K562 (cell line): ENCODE measurements at regions not wholly inside any gene's neighbourhood (a gene's known extent, or its start where the extent isn't known, plus 50 kb on each side); places are given as distances from the start of the nearest gene placed in this dataset.

Source experiments
- ATAC-seq: fragments of 200-7000 bp; cut with Tn5 transposase; 3 replicates; pipeline ENCODE4 v1.9.1; 2020; ENCODE audit warnings: moderate library complexity
- BruUV-seq: library from RNA; stranded (reverse); fragments of 400-500 nt; replicated peaks from 2 replicates; lab custom pipeline; 2021; lab: Mats Ljungman, UMichigan
- CTCF ChIA-PET: fragments of 300-600 bp; formaldehyde crosslinking; extraction: SDS; loops from one replicate; lab custom pipeline; 2021; ENCODE audit warnings: low intra/inter-chr PET ratio; lab: Yijun Ruan, JAX
- POLR2A ChIA-PET: fragments of 300-600, 350-650 bp; sonication (Branson Sonifier 250); formaldehyde crosslinking; extraction: SDS; loops from one replicate; lab custom pipeline; 2021; ENCODE audit warnings: antibody characterized with exemption, inconsistent platforms; lab: Yijun Ruan, JAX
- DNase-seq, 4 experiments: peaks; one replicate each; pipeline versions ENCODE4 v3.0.0 to v3.0.0-alpha.2; 2011 to 2018; ENCODE audit warnings: low spot score in 3 of 4, mixed read lengths in 3 of 4; ENCODE audit errors: extremely low read depth in 1 of 4
- FAIRE-seq: peaks from 2 replicates; lab custom pipeline; 2011; peaks lifted over from hg19 to GRCh38; lab: Jason Lieb, UNC
- H2AFZ ChIP-seq: 2 replicates; pipeline ENCODE4 v1.6.0; 2011; ENCODE audit warnings: low read depth, low read length, control low read depth, inconsistent platforms
- H3K27ac ChIP-seq: fragments of 200-600 bp; 3 replicates; pipeline ENCODE4 v1.8.0; 2011; ENCODE audit warnings: low read depth, mild to moderate bottlenecking, control low read depth, inconsistent platforms, low read length, moderate library complexity, mixed read lengths; ENCODE audit errors: extremely low read depth
- H3K27me3 ChIP-seq, 2 experiments: fragments of 300-600 bp in 1 of 2; 2 replicates in 1 of 2; 3 replicates in 1 of 2; pipeline versions ENCODE4 v1.6.0 to v1.8.0; 2011; ENCODE audit warnings: inconsistent platforms in 2 of 2, low read length in 2 of 2, mild to moderate bottlenecking in 1 of 2, mixed read lengths in 1 of 2, moderate library complexity in 1 of 2; ENCODE audit not compliant: control insufficient read depth in 2 of 2, insufficient read depth in 2 of 2
- H3K36me3 ChIP-seq: fragments of 300-600 bp; 3 replicates; pipeline ENCODE4 v1.8.0; 2011; ENCODE audit warnings: mild to moderate bottlenecking, low read length, inconsistent platforms; ENCODE audit not compliant: control insufficient read depth, insufficient read depth
- H3K4me1 ChIP-seq, 2 experiments: fragments of 200-600 bp in 1 of 2; replicated peaks in 1 of 2; 2 replicates in 1 of 2; 3 replicates in 1 of 2; pipeline versions ENCODE4 v1.5.1 to v1.8.0; 2011; ENCODE audit warnings: inconsistent platforms in 2 of 2, low read length in 2 of 2, mild to moderate bottlenecking in 1 of 2, mixed read lengths in 1 of 2, moderate library complexity in 1 of 2; ENCODE audit not compliant: control insufficient read depth in 2 of 2, insufficient read depth in 2 of 2
- H3K4me2 ChIP-seq: 2 replicates; pipeline ENCODE4 v1.6.1; 2011; ENCODE audit warnings: low read length, control low read depth, inconsistent platforms, mixed read lengths; ENCODE audit not compliant: insufficient read depth
- H3K4me3 ChIP-seq: fragments of 200-600 bp; sonication (generic), shearing (Covaris generic); 2 replicates; pipeline ENCODE4 v1.5.1; 2016; ENCODE audit warnings: control low read depth, inconsistent platforms
- H3K79me2 ChIP-seq: fragments of 200-600 bp; 3 replicates; pipeline ENCODE4 v1.8.0; 2011; ENCODE audit warnings: low read length, inconsistent platforms; ENCODE audit not compliant: control insufficient read depth, insufficient read depth
- H3K9ac ChIP-seq, 2 experiments: 2 replicates each; pipeline versions ENCODE4 v1.6.0 to v1.6.1; 2011; ENCODE audit warnings: low read depth in 2 of 2, low read length in 2 of 2, control low read depth in 1 of 2, inconsistent platforms in 1 of 2, mild to moderate bottlenecking in 1 of 2, mixed read lengths in 1 of 2; ENCODE audit not compliant: insufficient read depth in 1 of 2
- H3K9me1 ChIP-seq: one replicate; pipeline ENCODE4 v1.6.0; 2011; ENCODE audit warnings: inconsistent platforms, mild to moderate bottlenecking, low read length, moderate library complexity; ENCODE audit not compliant: control insufficient read depth, insufficient read depth
- H3K9me3 ChIP-seq: replicated peaks from 2 replicates; pipeline ENCODE4 v1.5.1; 2011; ENCODE audit warnings: low read depth, low read length, inconsistent platforms; ENCODE audit not compliant: control insufficient read depth, insufficient read depth
- H4K20me1 ChIP-seq: replicated peaks from 2 replicates; pipeline ENCODE4 v1.6.1; 2011; ENCODE audit warnings: low read length, inconsistent platforms, mixed read lengths; ENCODE audit not compliant: control insufficient read depth, insufficient read depth
- PHTF2 ChIP-seq: fragments of 250-450 bp; sonication (Bioruptor Pico); IDR thresholded peaks from 2 replicates; pipeline ENCODE4 v1.5.0; 2021; ENCODE audit warnings: mild to moderate bottlenecking
- SAFB2 ChIP-seq: fragments of 200-400 bp; formaldehyde crosslinking; IDR thresholded peaks from 2 replicates; pipeline ENCODE4 v1.6.1; 2018; ENCODE audit warnings: borderline replicate concordance, low read length, low read depth, moderate library complexity; ENCODE audit not compliant: severe bottlenecking
- WGBS: fragments of 100-300 bp; shearing (Covaris generic); methylation state at CpG from one replicate; pipeline ENCODE4 v1.1.6; 2016; ENCODE audit warnings: low coverage, mixed read lengths; ENCODE audit not compliant: insufficient coverage; ENCODE audit errors: missing lambda C conversion rate; 5-methylcytosine and 5-hydroxymethylcytosine counted together
- in situ Hi-C: fragments of 300-500 bp; cut with MboI; formaldehyde crosslinking; loops from 4 replicates; pipeline ENCODE4 v1.15.0; 2018; ENCODE audit warnings: inconsistent platforms, mixed read lengths
- intact Hi-C: fragments of 100-400 bp; cut with micrococcal nuclease; formaldehyde crosslinking; loops from 2 replicates; pipeline ENCODE4 v1.14.2; 2022
- TF ChIP-seq, protein P1 (sequence below): sonication (generic); formaldehyde crosslinking; IDR thresholded peaks from 2 replicates; pipeline ENCODE4 v1.8.0; 2022; ENCODE audit warnings: mild to moderate bottlenecking, missing genetic modification reagents, borderline replicate concordance
- TF ChIP-seq, protein P2 (sequence below): fragments of 250-450 bp; sonication (Bioruptor Pico); IDR thresholded peaks from 2 replicates; pipeline ENCODE4 v1.5.0; 2022; ENCODE audit warnings: mild to moderate bottlenecking

- Histone ChIP-seq H3K9me3 (no peaks in the 10 kb centered on the region), H3K4me1 (no peaks in the 10 kb centered on the region), H3K4me3 (no peak overlapping the region), H3K27ac (no peak overlapping the region), H2AFZ (no peak overlapping the region), H3K79me2 (no peaks in the 10 kb centered on the region), H3K4me2 (no peak overlapping the region)
- WGBS: 3% methylated on average over 2 of the region's 2 CpGs
- CTCF ChIA-PET: no interaction called here
- FAIRE-seq: no peak
- in situ Hi-C loops: no loop called here
- no peak for ATAC-seq
- DNase-seq: no peak
- BruUV-seq: no TSS peak
- TF ChIP-seq PHTF2 (CRISPR knock-in tag): no peak
- TF ChIP-seq, protein P1, sequence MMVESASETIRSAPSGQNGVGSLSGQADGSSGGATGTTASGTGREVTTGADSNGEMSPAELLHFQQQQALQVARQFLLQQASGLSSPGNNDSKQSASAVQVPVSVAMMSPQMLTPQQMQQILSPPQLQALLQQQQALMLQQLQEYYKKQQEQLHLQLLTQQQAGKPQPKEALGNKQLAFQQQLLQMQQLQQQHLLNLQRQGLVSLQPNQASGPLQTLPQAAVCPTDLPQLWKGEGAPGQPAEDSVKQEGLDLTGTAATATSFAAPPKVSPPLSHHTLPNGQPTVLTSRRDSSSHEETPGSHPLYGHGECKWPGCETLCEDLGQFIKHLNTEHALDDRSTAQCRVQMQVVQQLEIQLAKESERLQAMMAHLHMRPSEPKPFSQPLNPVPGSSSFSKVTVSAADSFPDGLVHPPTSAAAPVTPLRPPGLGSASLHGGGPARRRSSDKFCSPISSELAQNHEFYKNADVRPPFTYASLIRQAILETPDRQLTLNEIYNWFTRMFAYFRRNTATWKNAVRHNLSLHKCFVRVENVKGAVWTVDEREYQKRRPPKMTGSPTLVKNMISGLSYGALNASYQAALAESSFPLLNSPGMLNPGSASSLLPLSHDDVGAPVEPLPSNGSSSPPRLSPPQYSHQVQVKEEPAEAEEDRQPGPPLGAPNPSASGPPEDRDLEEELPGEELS (CRISPR knock-in tag): no peak
- TF ChIP-seq, protein P2, sequence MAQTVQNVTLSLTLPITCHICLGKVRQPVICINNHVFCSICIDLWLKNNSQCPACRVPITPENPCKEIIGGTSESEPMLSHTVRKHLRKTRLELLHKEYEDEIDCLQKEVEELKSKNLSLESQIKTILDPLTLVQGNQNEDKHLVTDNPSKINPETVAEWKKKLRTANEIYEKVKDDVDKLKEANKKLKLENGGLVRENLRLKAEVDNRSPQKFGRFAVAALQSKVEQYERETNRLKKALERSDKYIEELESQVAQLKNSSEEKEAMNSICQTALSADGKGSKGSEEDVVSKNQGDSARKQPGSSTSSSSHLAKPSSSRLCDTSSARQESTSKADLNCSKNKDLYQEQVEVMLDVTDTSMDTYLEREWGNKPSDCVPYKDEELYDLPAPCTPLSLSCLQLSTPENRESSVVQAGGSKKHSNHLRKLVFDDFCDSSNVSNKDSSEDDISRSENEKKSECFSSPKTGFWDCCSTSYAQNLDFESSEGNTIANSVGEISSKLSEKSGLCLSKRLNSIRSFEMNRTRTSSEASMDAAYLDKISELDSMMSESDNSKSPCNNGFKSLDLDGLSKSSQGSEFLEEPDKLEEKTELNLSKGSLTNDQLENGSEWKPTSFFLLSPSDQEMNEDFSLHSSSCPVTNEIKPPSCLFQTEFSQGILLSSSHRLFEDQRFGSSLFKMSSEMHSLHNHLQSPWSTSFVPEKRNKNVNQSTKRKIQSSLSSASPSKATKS (CRISPR knock-in tag): no peak
- no peak for TF ChIP-seq SAFB2
- TF ChIP-seq, all 486 proteins: peak for 0
- H3K9ac ChIP-seq: no peak overlapping the region
- H3K27me3 ChIP-seq: no peaks in the 10 kb centered on the region
- intact Hi-C loops: no loop called here
- H3K36me3 ChIP-seq: no peaks in the 10 kb centered on the region
- no peaks in the 10 kb centered on the region for H3K9me1 ChIP-seq
- 0 out of 2 replicates have a peak, but pooled peaks cover 2% of the 10 kb centered on the region for H4K20me1 ChIP-seq
- POLR2A ChIA-PET: no interaction called here
Observed at GRCh38 chr6:25199544-25199943, 79.6 kb upstream of the CARMIL1 start.
